GM19328 (cell line): ENCODE measurements at regions not wholly inside any gene's neighbourhood (a gene's known extent, or its start where the extent isn't known, plus 50 kb on each side); places are given as distances from the start of the nearest gene placed in this dataset.
A peak's percentile ranks its signal among the peaks of the same experiment; 100 is the strongest.
"Not testable (repeated sequence)": the region's sequence is repeated elsewhere in the genome, so short reads cannot be mapped to it uniquely, and the experiment has no call there.

Source experiments
- ATAC-seq: cut with Tn5 transposase; IDR thresholded peaks from one replicate; pipeline ENCODE4 v1.9.1; 2021; ENCODE audit warnings: mild to moderate bottlenecking, moderate library complexity; ENCODE audit not compliant: unreplicated experiment

GRCh38 chr1:146381196-146381595, 152.4 kb upstream of the NOTCH2NLA start:
- ATAC-seq = not testable (repeated sequence)

- ATAC-seq = peak; percentile 90
These were observed 148.1 kb upstream of the NOTCH2NLA start for GRCh38 chr1:146376708-146377496.

- ATAC-seq = peak; percentile 49
These were observed 147.5 kb upstream of the NOTCH2NLA start for GRCh38 chr1:146376309-146376707.

- not testable (repeated sequence) for ATAC-seq
These were observed 146.3 kb upstream of the NOTCH2NLA start for GRCh38 chr1:146375108-146375507.

DNA sequence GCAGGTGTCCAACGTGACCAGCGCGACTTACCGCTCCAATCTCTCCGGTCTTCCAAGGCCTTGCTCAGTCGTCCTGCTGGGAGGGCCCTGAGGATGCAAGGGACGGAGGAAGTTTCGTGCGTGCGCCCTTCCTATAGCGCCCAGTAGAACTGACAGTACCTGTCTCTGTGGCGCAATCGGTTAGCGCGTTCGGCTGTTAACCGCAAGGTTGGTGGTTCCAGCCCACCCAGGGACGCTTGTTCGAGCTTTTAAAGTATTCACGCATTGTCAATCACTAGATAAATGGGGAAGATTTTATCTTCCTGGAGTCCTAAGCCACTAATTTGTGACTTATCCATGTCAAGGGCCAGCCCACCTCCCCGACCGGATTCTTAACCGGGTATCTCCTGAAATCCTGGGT, 141.1 kb upstream of the NOTCH2NLA start:
- ATAC-seq = not testable (repeated sequence)

DNA sequence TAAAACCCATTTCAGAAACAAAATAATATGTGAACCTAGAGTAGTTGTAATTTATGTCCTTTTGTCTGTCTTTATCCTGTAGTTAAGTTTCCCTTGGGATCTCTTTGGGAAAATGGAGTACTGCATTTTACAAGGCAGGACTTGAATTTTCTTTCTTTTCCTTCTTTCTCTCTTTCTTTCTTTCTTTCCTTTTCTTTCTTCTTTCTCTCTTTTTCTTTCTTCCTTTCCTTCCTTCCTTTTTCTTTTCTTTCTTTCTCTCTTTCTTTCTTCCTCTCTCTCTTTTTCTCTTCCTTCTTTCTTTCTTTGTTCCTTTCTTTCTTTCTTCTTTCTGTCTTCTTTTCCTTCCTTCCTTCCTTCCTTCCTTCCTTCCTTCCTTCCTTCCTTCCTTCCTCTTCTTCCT, 126.6 kb upstream of the NOTCH2NLA start:
- ATAC-seq = not testable (repeated sequence)

- not testable (repeated sequence) for ATAC-seq
These were observed 98.0 kb upstream of the NOTCH2NLA start for GRCh38 chr1:146326863-146327262.

GRCh38 chr1:146324463-146324862, 95.6 kb upstream of the NOTCH2NLA start:
- not testable (repeated sequence) for ATAC-seq

- ATAC-seq = not testable (repeated sequence)
These were observed 94.5 kb upstream of the NOTCH2NLA start for GRCh38 chr1:146323302-146323701.

GRCh38 chr1:146322893-146323292, 94.1 kb upstream of the NOTCH2NLA start:
- ATAC-seq = not testable (repeated sequence)

GRCh38 chr1:146318715-146319114, 89.9 kb upstream of the NOTCH2NLA start:
- not testable (repeated sequence) for ATAC-seq

GRCh38 chr1:146317785-146318184, 89.0 kb upstream of the NOTCH2NLA start:
- ATAC-seq = not testable (repeated sequence)

DNA sequence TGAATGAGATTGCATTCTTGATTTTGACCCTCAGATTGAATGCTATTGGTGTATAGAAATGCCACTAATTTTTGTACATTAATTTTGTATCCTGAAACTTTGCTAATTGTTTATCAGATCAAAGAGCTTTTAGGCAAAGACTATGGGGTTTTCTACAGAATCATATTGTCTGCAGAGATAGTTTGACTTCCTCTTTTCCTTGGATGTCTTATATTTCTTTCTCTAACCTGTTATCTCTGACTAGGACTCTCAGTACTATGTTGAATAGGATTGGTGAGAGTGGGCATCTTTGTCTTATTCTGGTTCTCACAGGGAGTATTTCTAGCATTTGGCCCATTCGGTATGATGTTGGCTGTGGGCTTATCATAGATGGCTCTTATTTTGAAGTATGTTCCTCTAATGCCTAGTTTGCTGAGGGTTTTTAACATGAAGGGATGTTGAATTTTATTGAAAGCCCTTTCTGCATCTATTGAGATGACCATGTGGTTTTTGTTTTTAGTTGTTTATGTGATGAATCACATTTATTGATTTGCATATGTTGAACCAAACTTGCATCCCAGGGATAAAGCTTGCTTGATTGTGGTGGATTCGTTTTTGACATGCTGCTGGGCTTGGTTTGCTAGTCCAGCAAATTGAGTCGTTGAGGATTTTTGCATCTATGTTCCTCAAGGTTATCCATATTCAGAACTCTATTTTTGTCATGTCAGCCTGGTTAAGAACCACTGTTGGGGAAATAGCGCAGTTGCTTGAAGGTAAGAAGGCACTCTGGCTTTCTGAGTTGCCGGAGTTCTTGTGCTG, 85.8 kb upstream of the NOTCH2NLA start:
- ATAC-seq = not testable (repeated sequence)

- not testable (repeated sequence) for ATAC-seq
These were observed 81.8 kb upstream of the NOTCH2NLA start for GRCh38 chr1:146310579-146310978.

GRCh38 chr1:146309427-146309826, 80.6 kb upstream of the NOTCH2NLA start:
- not testable (repeated sequence) for ATAC-seq

DNA sequence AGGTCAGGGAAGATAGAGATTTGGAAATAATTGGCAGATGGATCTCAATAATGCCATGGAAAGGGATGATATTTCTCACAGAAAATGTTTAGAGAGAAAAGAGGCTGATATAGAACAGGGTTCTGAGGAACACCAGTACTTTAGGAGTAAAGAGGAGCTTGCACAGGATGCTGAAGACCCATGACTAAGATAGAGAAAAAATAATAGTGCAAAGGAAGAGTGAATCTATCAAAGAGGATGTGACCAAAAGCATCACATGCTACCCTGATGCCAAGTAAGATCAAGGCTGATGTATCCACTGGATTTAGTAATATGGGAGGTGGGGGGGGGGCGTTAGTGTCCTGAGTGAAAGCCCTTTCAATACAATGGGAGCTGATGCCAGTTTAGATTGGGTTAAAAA, 80.1 kb upstream of the NOTCH2NLA start:
- not testable (repeated sequence) for ATAC-seq

DNA sequence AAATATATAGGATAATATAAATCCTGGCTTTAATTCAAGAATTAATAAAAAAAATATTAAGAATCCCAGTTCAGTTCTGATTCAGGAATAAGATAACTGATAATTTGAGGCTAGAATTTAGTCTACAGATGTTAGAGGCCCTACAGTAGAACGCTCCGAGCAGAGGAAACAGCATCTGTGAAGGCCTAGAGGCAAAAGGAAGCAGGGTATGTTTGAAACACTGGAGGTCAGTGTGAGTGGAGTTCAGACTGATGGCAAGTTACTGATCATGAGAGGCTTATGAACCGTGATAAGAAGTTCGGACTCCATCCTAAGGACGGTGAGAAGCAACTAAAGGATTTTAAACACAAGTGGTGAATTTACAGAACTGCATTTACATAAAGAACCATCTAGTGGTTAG, 79.3 kb upstream of the NOTCH2NLA start:
- ATAC-seq = not testable (repeated sequence)

DNA sequence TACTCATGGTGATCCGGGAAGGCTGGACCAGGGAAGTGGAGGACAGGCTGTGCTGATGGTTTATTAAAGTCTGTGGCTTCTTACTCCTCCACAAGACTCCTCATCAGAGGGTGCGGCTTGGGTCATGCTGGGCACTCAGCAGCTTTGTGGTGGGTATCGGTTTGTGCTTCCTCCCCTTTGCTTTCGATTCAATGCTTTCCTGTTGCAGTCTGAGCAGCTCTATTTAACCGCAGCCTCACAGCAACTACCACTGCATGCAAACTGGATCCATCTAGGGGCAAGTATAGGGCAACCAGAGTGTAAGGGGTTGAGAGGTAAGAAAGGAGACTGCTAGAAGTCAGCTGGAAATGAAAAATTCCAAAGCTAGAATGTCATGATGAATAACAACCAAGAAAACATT, 78.8 kb upstream of the NOTCH2NLA start:
- peak; percentile 93 for ATAC-seq

- not testable (repeated sequence) for ATAC-seq
These were observed 77.8 kb upstream of the NOTCH2NLA start for GRCh38 chr1:146306651-146307050.

GRCh38 chr1:146305442-146305841, 76.6 kb upstream of the NOTCH2NLA start:
- not testable (repeated sequence) for ATAC-seq

- ATAC-seq = peak; percentile 67
These were observed 69.7 kb upstream of the NOTCH2NLA start for GRCh38 chr1:146298575-146298897.
